Heart right ventricle (tissue), 16 donors: ENCODE measurements at regions not wholly inside any gene's neighbourhood (a gene's known extent, or its start where the extent isn't known, plus 50 kb on each side); places are given as distances from the start of the nearest gene placed in this dataset.

Experiments used
- ATAC-seq, 8 donors: fragments of 200-7000 bp; cut with Tn5 transposase; one replicate each; pipeline ENCODE4 v1.9.1; 2020; ENCODE audit warnings: mild to moderate bottlenecking in 8 of 8, moderate library complexity in 8 of 8, moderate number of reproducible peaks in 1 of 8
- DNase-seq, 2 donors: peaks; one replicate each; pipeline ENCODE4 v3.0.0-alpha.2; 2020
- H3K27ac ChIP-seq, 10 donors: fragments of 200-600 bp; sonication (generic) in 2 of 10; one replicate each; pipeline versions ENCODE4 v1.5.0 to v1.8.0; 2020 to 2022; ENCODE audit warnings: mild to moderate bottlenecking in 3 of 10
- H3K27me3 ChIP-seq, 7 donors: fragments of 200-600 bp; one replicate each; pipeline ENCODE4 v1.8.0; 2021 to 2022; ENCODE audit warnings: mild to moderate bottlenecking in 2 of 7
- H3K36me3 ChIP-seq, 9 donors: fragments of 200-600 bp; sonication (generic) in 1 of 9; one replicate each; pipeline versions ENCODE4 v1.5.0 to v1.8.0; 2020 to 2022; ENCODE audit warnings: mild to moderate bottlenecking in 2 of 9
- H3K4me1 ChIP-seq, 9 donors: fragments of 200-600 bp; sonication (generic) in 1 of 9; one replicate each; pipeline versions ENCODE4 v1.5.0 to v1.8.0; 2020 to 2022; ENCODE audit warnings: mild to moderate bottlenecking in 4 of 9
- H3K4me3 ChIP-seq, 10 donors: fragments of 200-600 bp; sonication (generic) in 2 of 10; one replicate each; pipeline versions ENCODE4 v1.5.0 to v1.8.0; 2020 to 2022; ENCODE audit warnings: mild to moderate bottlenecking in 7 of 10, moderate library complexity in 2 of 10
- H3K9me3 ChIP-seq, 11 donors: fragments of 200-600 bp in 10 of 11; sonication (generic) in 2 of 11; one replicate each; pipeline versions ENCODE4 v1.5.0 to v1.8.0; 2013 to 2022; ENCODE audit warnings: mild to moderate bottlenecking in 2 of 11, control low read depth in 1 of 11, moderate library complexity in 1 of 11
- CTCF ChIP-seq, 9 donors: fragments of 200-600 bp; sonication (generic) in 2 of 9; IDR thresholded peaks; one replicate each; pipeline versions ENCODE4 v1.5.0 to v1.8.0; 2021 to 2022; ENCODE audit warnings: antibody characterized with exemption in 9 of 9, mild to moderate bottlenecking in 5 of 9, moderate library complexity in 1 of 9
- WGBS, 2 donors: extraction: QIAGEN DNeasy Blood & Tissue Kit; methylation state at CpG; one replicate each; pipeline ENCODE4 v1.1.7; 2013; ENCODE audit warnings: inconsistent platforms in 1 of 2; 5-methylcytosine and 5-hydroxymethylcytosine counted together
- intact Hi-C, 10 donors: fragments of 100-400 bp; cut with DNase I; formaldehyde crosslinking; loops; one replicate each; pipeline versions ENCODE4 v1.11.1 to v1.14.2; 2022
- donor health status: Arrhythmogenic right ventricular cardiomyopathy.
- donor health status: ischemic (EF 13 %, LVEDD 7.1; RV severe dilation, severe dysfunction).
- donor health status: healthy with polysubstance abuse.
- donor health status: DM: no; HTN: yes; CAD: no.
- donor health status: DM: no; HTN: no; CAD: no.
- donor health status: ischemic (EF 25% LVEDD 6.9; RV normal size, moderate dysfunction).
- donor health status: ischemic (EF 25% LVEDD 5.7; RV mildly dilated, moderate dysfunction).
- donor health status: healthy.
- donor health status: DM: yes; HTN: yes; CAD: no.
- donor health status: Ischemic cardiomyopathy.
- donor health status: ischemic (EF 35%, LVEDD 5.7; RV mildly dilated, moderate dysfunction).
- donor health status: nonischemic (EF 11% LVEDD 7.7; RV severe dilation, severe dysfunction).
- donor health status: DM: yes; HTN: yes; CAD: no.
- donor health status: PGD.
- donor health status: ischemic (EF 29% LVEDD 5.4; RV normal size, mild dysfunction).
- donor health status: nonischemic (EF 23%, LVEDD 6.1; RV moderate dilation, normal function).

GRCh38 chr14:30015489-30015888 lies 87.8 kb upstream of the PRKD1 start:
- Histone ChIP-seq H3K27ac (no peak overlapping the region), H3K9me3 (peaks cover 0 to under 1% (median 0%) of the 10 kb centered on the region in 11 donors), H3K4me3 (no peak overlapping the region), H3K4me1 (no peaks in the 10 kb centered on the region), H3K36me3 (no peaks in the 10 kb centered on the region), H3K27me3 (no peaks in the 10 kb centered on the region)
- no peak for ATAC-seq
- 87 to 88% methylated on average over 2 of the region's 2 CpGs for WGBS, 2 donors
- no peak for DNase-seq
- intact Hi-C loops: no loop called here
- no peak for TF ChIP-seq CTCF (IDR thresholded peaks at IDR 0.05)

- 94 to 100% methylated on average over 1 of the region's 1 CpG for whole genome bisulfite sequencing, 2 donors
- Histone ChIP-seq H3K27ac (no peak overlapping the region), H3K27me3 (no peaks in the 10 kb centered on the region), H3K9me3 (no peaks in the 10 kb centered on the region), H3K36me3 (no peaks in the 10 kb centered on the region), H3K4me3 (no peak overlapping the region), H3K4me1 (no peaks in the 10 kb centered on the region)
- no peak for TF ChIP-seq CTCF (IDR thresholded peaks at IDR 0.05)
- intact Hi-C loops: no loop called here
- no peak for ATAC-seq
- DNase-seq: no peak
Measured at GRCh38 chr14:30016002-30016401, 88.4 kb upstream of the PRKD1 start.

GRCh38 chr14:30017370-30017993 lies 89.8 kb upstream of the PRKD1 start:
- WGBS, 2 donors: 84 to 87% methylated on average over 2 of the region's 2 CpGs
- intact Hi-C loops: no loop called here
- ATAC-seq (no peak), DNase-seq (no peak)
- no peak for TF ChIP-seq CTCF (IDR thresholded peaks at IDR 0.05)
- no peak overlapping the region for H3K4me3 ChIP-seq
- no peaks in the 10 kb centered on the region for H3K36me3 ChIP-seq
- no peaks in the 10 kb centered on the region for H3K4me1 ChIP-seq
- no peak overlapping the region for H3K27ac ChIP-seq
- H3K9me3 ChIP-seq: no peaks in the 10 kb centered on the region
- no peaks in the 10 kb centered on the region for H3K27me3 ChIP-seq

GRCh38 chr14:30020271-30020670 lies 92.6 kb upstream of the PRKD1 start:
- intact Hi-C loops: no loop called here
- ATAC-seq: no peak
- H3K27ac ChIP-seq: no peak overlapping the region
- DNase-seq: no peak
- peaks cover 0 to 8% (median 0%) of the 10 kb centered on the region in 11 donors for H3K9me3 ChIP-seq
- H3K4me1 ChIP-seq: no peaks in the 10 kb centered on the region
- no peak overlapping the region for H3K4me3 ChIP-seq
- H3K27me3 ChIP-seq: no peaks in the 10 kb centered on the region
- no peaks in the 10 kb centered on the region for H3K36me3 ChIP-seq
- TF ChIP-seq CTCF (IDR thresholded peaks at IDR 0.05): no peak
- 61 to 85% methylated on average over 2 of the region's 2 CpGs for WGBS, 2 donors
